Gastrocnemius medialis (tissue), 4 donors: ENCODE measurements at regions not wholly inside any gene's neighbourhood (a gene's known extent, or its start where the extent isn't known, plus 50 kb on each side); places are given as distances from the start of the nearest gene placed in this dataset.
A peak's percentile ranks its signal among the peaks of the same experiment; 100 is the strongest.

ENCODE experiments used
- ATAC-seq, 2 donors: fragments of 150-250 bp; one replicate each; pipeline ENCODE4 v1.9.1; 2016
- DNase-seq, 2 donors: peaks; one replicate each; pipeline ENCODE4 v3.0.0-alpha.2; 2019
- H3K27ac ChIP-seq, 4 donors: fragments of 200-600 bp; sonication (generic); 1 replicate in 1 of 4; 2 replicates in 3 of 4; pipeline ENCODE4 v1.5.1; 2016 to 2018; ENCODE audit warnings: mild to moderate bottlenecking in 2 of 4, moderate library complexity in 1 of 4
- H3K27me3 ChIP-seq, 3 donors: fragments of 200-600 bp; sonication (generic) in 2 of 3; 1 replicate in 1 of 3; 2 replicates in 2 of 3; pipeline versions ENCODE4 v1.5.1 to v1.6.0; 2016 to 2019; ENCODE audit warnings: mild to moderate bottlenecking in 1 of 3, moderate library complexity in 1 of 3
- H3K36me3 ChIP-seq, 2 donors: fragments of 200-600 bp; sonication (generic) in 1 of 2; one replicate each; pipeline ENCODE4 v1.5.1; 2017 to 2018
- H3K4me1 ChIP-seq, 2 donors: fragments of 200-600 bp; sonication (generic) in 1 of 2; one replicate each; pipeline ENCODE4 v1.5.1; 2016 to 2017; ENCODE audit warnings: mild to moderate bottlenecking in 2 of 2
- H3K4me3 ChIP-seq, 4 donors: fragments of 200-600 bp; sonication (generic) in 3 of 4; 1 replicate in 1 of 4; 2 replicates in 3 of 4; pipeline ENCODE4 v1.5.1; 2016 to 2019; ENCODE audit warnings: mild to moderate bottlenecking in 2 of 4
- H3K9me3 ChIP-seq, 3 donors: fragments of 200-600 bp; sonication (generic) in 2 of 3; 1 replicate in 1 of 3; 2 replicates in 2 of 3; pipeline ENCODE4 v1.5.1; 2016 to 2019
- POLR2A ChIP-seq, 2 donors: fragments of 450-650 bp; IDR thresholded peaks; one replicate each; pipeline ENCODE4 v1.6.1; 2017; ENCODE audit warnings: antibody characterized with exemption in 2 of 2, mild to moderate bottlenecking in 2 of 2, moderate library complexity in 2 of 2
- in situ Hi-C, 4 donors: fragments of 200-750 bp; cut with MboI; loops; one replicate each; pipeline versions ENCODE4 v1.15.0 to v1.8.0; 2017; ENCODE audit warnings: low sequenced_read_pairs in 4 of 4
- intact Hi-C: fragments of 100-400 bp; cut with DNase I; formaldehyde crosslinking; loops from one replicate; pipeline ENCODE4 v1.15.1; 2023; ENCODE audit warnings: low total_unique reads
- TF ChIP-seq, protein P1 (sequence below), 5 experiments: fragments of 450-650 bp in 3 of 5; fragments of 200-600 bp in 2 of 5; sonication (generic) in 2 of 5; IDR thresholded peaks in 4 of 5; conservative IDR thresholded peaks in 1 of 5; 1 replicate in 4 of 5; 2 replicates in 1 of 5; pipeline ENCODE4 v1.5.1; 2016 to 2019; ENCODE audit warnings: antibody characterized with exemption in 5 of 5, mild to moderate bottlenecking in 3 of 5, moderate library complexity in 3 of 5

DNA sequence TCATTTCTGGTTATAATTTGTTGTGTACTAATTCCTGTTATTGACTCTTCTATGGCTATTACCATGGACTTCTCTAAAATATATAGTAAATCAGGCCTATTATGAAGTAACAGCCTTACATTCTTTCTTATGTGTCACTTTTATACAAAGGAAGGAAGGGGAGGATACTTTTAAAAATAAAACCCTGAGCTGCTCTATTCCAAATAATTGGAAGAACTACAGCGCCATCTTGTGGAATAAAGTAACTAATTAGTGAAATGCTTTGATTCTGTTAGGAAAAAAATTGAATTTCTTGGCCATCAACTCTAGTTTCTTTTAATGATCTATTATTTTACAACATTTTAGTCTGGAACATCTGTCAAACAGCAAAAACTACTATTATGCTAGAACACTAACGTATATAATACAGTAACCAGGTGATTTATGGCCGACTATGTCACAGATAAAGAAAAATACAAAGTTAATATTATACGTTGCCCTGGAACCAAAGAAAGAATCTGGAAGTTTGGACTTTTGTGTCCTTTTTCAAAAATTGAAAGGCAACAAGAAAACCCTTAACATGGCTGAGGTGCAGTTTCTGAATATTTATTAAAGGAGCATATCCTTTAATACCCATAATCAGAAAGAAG, 55.0 kb upstream of the NELL2 start:
- no peak for ATAC-seq
- in situ Hi-C loops, result loop anchor here (25.0 kb wide), 1 partner anchor 919 kb away; no protein-coding TSS in a partner anchor

DNA sequence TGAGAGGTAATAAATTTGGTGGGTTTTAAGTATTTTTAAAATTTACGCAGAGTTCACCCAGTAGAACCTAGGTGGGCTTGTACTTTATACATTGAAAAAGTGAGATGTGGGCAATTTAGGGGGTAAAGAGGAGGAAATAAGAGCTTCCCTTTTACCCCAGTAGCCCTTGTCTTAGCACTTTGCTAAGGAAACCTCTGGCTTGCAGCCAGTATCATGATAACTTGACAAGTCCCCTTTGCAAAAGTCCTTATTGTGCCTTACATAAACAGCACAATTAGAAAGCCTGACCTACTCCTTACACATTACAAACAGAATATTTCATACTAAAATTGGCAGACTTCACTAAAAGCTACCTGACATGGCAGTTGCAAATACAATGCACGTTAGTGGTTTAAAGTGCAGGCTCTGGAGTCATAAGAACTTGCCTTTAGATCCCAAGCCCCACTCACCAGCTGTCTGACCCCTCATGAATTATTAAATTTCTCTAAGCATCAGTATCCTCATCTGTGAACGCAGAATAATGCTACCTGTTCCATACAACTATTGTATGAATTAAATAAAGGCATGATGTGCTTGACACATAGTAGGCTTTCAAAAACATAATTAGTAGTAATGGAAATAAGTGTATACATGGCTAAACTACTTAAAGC, 53.2 kb upstream of the NELL2 start:
- Histone ChIP-seq H3K4me1 (no peaks in the 10 kb centered on the region), H3K27me3 (no peaks in the 10 kb centered on the region), H3K4me3 (no peak overlapping the region), H3K9me3 (no peaks in the 10 kb centered on the region), H3K27ac (no peak overlapping the region), H3K36me3 (no peaks in the 10 kb centered on the region)
- in situ Hi-C loops, result loop anchor here (25.0 kb wide), 1 partner anchor 917 kb away; no protein-coding TSS in a partner anchor
- intact Hi-C loops, result no loop called here
- DNase-seq (no peak), ATAC-seq (no peak)
- TF ChIP-seq, protein P1, sequence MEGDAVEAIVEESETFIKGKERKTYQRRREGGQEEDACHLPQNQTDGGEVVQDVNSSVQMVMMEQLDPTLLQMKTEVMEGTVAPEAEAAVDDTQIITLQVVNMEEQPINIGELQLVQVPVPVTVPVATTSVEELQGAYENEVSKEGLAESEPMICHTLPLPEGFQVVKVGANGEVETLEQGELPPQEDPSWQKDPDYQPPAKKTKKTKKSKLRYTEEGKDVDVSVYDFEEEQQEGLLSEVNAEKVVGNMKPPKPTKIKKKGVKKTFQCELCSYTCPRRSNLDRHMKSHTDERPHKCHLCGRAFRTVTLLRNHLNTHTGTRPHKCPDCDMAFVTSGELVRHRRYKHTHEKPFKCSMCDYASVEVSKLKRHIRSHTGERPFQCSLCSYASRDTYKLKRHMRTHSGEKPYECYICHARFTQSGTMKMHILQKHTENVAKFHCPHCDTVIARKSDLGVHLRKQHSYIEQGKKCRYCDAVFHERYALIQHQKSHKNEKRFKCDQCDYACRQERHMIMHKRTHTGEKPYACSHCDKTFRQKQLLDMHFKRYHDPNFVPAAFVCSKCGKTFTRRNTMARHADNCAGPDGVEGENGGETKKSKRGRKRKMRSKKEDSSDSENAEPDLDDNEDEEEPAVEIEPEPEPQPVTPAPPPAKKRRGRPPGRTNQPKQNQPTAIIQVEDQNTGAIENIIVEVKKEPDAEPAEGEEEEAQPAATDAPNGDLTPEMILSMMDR (IDR thresholded peaks at IDR 0.05 in 4 of 5, conservative IDR thresholded peaks at IDR 0.05 in 1 of 5), result no peak
- no peak for TF ChIP-seq POLR2A (IDR thresholded peaks at IDR 0.05)

More for the DNA sequence above, 55.0 kb upstream of the NELL2 start:
- no peaks in the 10 kb centered on the region for H3K4me1 ChIP-seq
- intact Hi-C loops, result no loop called here
- no peak overlapping the region for H3K27ac ChIP-seq
- H3K36me3 ChIP-seq, result no peaks in the 10 kb centered on the region
- no peaks in the 10 kb centered on the region for H3K9me3 ChIP-seq
- no peak for DNase-seq
- no peak for TF ChIP-seq POLR2A (IDR thresholded peaks at IDR 0.05)
- TF ChIP-seq, protein P1 (IDR thresholded peaks at IDR 0.05 in 4 of 5, conservative IDR thresholded peaks at IDR 0.05 in 1 of 5), result peak; percentile 26 to 60 (median 42)
- no peak overlapping the region for H3K4me3 ChIP-seq
- H3K27me3 ChIP-seq, result no peaks in the 10 kb centered on the region
